ENCODE measurements at regions not wholly inside any gene's neighbourhood (a gene's known extent, or its start where the extent isn't known, plus 50 kb on each side); places are given as distances from the start of the nearest gene placed in this dataset.

- no peak for DNase-seq
Measured at GRCh38 chr11:32204751-32205150, 113.9 kb downstream of the RCN1 start.

GRCh38 chr11:32210556-32210955 is 119.7 kb downstream of the RCN1 start:
- DNase-seq: no peak

GRCh38 chr11:32213223-32213622 is 122.3 kb downstream of the RCN1 start:
- no peak for DNase-seq

GRCh38 chr11:32215157-32215556 is 124.3 kb downstream of the RCN1 start:
- DNase-seq: no peak

- DNase-seq: no peak
Measured at GRCh38 chr11:32216749-32217148, 125.9 kb downstream of the RCN1 start.

- DNase-seq: no peak
Measured at GRCh38 chr11:32219320-32219719, 128.4 kb downstream of the RCN1 start.

GRCh38 chr11:32221476-32222032 is 130.7 kb downstream of the RCN1 start:
- no peak for DNase-seq

GRCh38 chr11:32224580-32224979 is 133.7 kb downstream of the RCN1 start:
- no peak for DNase-seq

GRCh38 chr11:32225571-32226285 is 134.9 kb downstream of the RCN1 start:
- no peak for DNase-seq

- no peak for DNase-seq
Measured at GRCh38 chr11:32226480-32226879, 135.6 kb downstream of the RCN1 start.

- no peak for DNase-seq
Measured at GRCh38 chr11:32229576-32230240, 138.8 kb downstream of the RCN1 start.

GRCh38 chr11:32231909-32232493 is 141.1 kb downstream of the RCN1 start:
- no peak for DNase-seq

- no peak for DNase-seq
Measured at GRCh38 chr11:32232516-32232915, 141.6 kb downstream of the RCN1 start.

GRCh38 chr11:32233276-32233675 is 142.4 kb downstream of the RCN1 start:
- no peak for DNase-seq

GRCh38 chr11:32233928-32234327 is 143.1 kb downstream of the RCN1 start:
- DNase-seq: no peak

- DNase-seq: no peak
Measured at GRCh38 chr11:32244453-32244852, 153.6 kb downstream of the RCN1 start.

- no peak for DNase-seq
Measured at GRCh38 chr11:32253706-32254105, 162.8 kb downstream of the RCN1 start.

- DNase-seq: no peak
Measured at GRCh38 chr11:32255841-32256240, 165.0 kb downstream of the RCN1 start.

- DNase-seq: no peak
Measured at GRCh38 chr11:32256466-32256865, 165.6 kb downstream of the RCN1 start.

- DNase-seq: no peak
Measured at GRCh38 chr11:32259641-32260081, 168.8 kb downstream of the RCN1 start.

- no peak for DNase-seq
Measured at GRCh38 chr11:32262367-32262766, 171.5 kb downstream of the RCN1 start.

GRCh38 chr11:32265911-32266310 is 169.4 kb downstream of the WT1 start:
- no peak for DNase-seq

GRCh38 chr11:32266601-32267000 is 168.7 kb downstream of the WT1 start:
- no peak for DNase-seq

- no peak for DNase-seq
Measured at GRCh38 chr11:32267679-32268187, 167.6 kb downstream of the WT1 start.
